SJSA1 (cell line): ENCODE measurements at regions not wholly inside any gene's neighbourhood (a gene's known extent, or its start where the extent isn't known, plus 50 kb on each side); places are given as distances from the start of the nearest gene placed in this dataset.

ENCODE experiments used
- DNase-seq, 2 experiments: peaks; one replicate each; pipeline ENCODE4 v3.0.0-alpha.2; 2015 to 2020; ENCODE audit warnings: low spot score in 2 of 2, low read depth in 1 of 2
- H3K27ac ChIP-seq: fragments of 250-450 bp; sonication (Bioruptor Pico); 2 replicates; pipeline ENCODE4 v1.5.1; 2020; ENCODE audit warnings: mild to moderate bottlenecking, moderate library complexity
- H3K27me3 ChIP-seq: fragments of 250-450 bp; sonication (Bioruptor Pico); replicated peaks from 2 replicates; pipeline ENCODE4 v1.5.1; 2020; ENCODE audit warnings: mild to moderate bottlenecking, moderate library complexity
- H3K36me3 ChIP-seq: fragments of 250-450 bp; sonication (Bioruptor Pico); 2 replicates; pipeline ENCODE4 v1.5.1; 2020; ENCODE audit warnings: mild to moderate bottlenecking
- H3K4me1 ChIP-seq: fragments of 250-450 bp; sonication (Bioruptor Pico); replicated peaks from 2 replicates; pipeline ENCODE4 v1.6.1; 2021; ENCODE audit warnings: mild to moderate bottlenecking
- H3K4me3 ChIP-seq: fragments of 250-450 bp; sonication (Bioruptor Pico); 2 replicates; pipeline ENCODE4 v1.5.1; 2020; ENCODE audit warnings: mild to moderate bottlenecking
- H3K9me3 ChIP-seq: fragments of 250-450 bp; sonication (Bioruptor Pico); replicated peaks from 2 replicates; pipeline ENCODE4 v1.5.1; 2020; ENCODE audit warnings: mild to moderate bottlenecking

DNA sequence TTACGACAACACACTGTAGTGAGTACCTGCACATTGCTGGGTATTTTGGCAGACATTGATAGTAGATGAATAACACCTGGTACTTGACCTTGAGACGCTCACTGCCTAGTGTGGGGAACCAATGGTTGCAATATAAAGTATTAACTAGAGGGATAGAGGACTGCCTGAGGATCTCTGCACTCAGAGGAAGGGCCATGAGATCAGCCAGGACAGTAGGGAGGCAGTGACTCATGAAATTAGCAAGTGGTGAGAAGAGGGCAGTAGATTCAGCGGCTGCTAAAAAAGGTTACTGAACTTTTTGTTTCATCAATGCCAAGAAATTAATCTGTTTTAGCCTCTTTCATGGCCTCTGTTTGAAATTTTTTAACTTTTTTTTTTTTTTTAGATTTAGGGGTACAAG lies 250.8 kb upstream of the TCF4 start:
- Histone ChIP-seq H3K36me3 (no peaks in the 10 kb centered on the region), H3K4me1 (peaks cover 19% of the 10 kb centered on the region), H3K27ac (no peak overlapping the region), H3K4me3 (no peak overlapping the region), H3K9me3 (0 out of 2 replicates have a peak, but pooled peaks cover 7% of the 10 kb centered on the region), H3K27me3 (no peaks in the 10 kb centered on the region)
- DNase-seq: peak in 1 of 2 experiments; percentile 31

DNA sequence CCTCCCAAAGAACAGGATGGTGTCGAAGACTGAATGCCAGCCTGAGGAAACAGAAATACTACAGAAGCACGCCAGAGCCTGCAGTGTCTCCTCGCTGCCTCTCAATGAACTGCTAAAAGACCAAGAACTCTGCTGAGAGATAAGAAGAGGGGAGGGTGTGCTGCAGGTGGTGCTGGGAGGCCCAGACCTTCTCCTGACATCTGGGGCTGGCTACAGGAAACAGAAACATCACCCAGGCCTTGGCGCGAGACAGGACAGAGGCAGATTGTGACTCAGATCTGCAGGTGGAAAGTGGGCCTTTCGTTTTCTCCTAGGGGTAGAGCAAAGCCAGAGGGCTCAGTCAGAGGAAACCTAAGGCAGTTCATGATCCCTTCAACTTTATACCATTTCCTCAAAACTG lies 250.3 kb upstream of the TCF4 start:
- Histone ChIP-seq H3K4me3 (no peak overlapping the region), H3K27ac (no peak overlapping the region), H3K27me3 (no peaks in the 10 kb centered on the region), H3K4me1 (peaks cover 24% of the 10 kb centered on the region), H3K36me3 (no peaks in the 10 kb centered on the region), H3K9me3 (0 out of 2 replicates have a peak, but pooled peaks cover 7% of the 10 kb centered on the region)
- DNase-seq: no peak

DNA sequence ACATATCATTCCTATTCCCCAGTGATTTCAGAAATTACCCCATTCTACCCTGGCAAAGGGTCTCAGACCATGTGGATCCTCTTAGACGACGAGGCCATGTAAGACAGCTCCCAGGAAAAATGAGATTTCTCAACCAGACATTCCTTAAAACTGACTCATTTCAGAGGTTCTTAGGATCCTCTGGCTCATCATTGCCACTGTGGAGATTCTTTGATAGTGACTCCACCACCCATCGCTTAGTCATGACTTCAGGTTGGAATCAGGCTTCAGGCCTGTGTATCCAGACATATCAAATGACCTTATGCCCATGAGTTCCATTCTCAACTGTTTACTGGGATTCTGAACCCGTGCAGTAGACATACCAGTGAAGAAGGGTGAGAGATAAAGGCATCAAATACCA lies 245.6 kb upstream of the TCF4 start:
- Histone ChIP-seq H3K4me1 (peaks cover 16% of the 10 kb centered on the region), H3K36me3 (no peaks in the 10 kb centered on the region), H3K27ac (peak overlapping the region; percentile 94), H3K9me3 (no peaks in the 10 kb centered on the region), H3K4me3 (no peak overlapping the region), H3K27me3 (no peaks in the 10 kb centered on the region)
- DNase-seq: peak; percentile 86 to 89

DNA sequence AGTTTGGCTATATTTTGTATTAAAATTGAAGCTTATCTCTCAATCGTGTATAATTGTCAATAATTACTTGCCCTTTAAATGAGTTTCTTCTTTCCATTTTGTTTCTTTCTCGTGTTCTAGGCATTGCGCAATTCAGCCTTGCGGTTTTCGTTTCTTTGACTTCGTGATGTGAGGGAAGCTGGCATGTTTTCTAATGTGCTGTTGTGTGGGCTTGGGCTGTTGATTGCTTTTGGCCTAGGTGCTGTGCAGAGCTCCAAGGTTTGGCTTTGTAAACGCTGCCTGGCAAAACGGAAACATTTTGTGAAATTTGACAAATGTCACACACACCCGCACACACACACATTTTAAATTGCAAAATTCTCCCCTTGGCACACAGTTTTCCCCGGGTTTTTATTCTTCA lies 242.6 kb upstream of the TCF4 start:
- no peaks in the 10 kb centered on the region for H3K27me3 ChIP-seq
- DNase-seq: no peak
- H3K4me1 ChIP-seq: peaks cover 16% of the 10 kb centered on the region

DNA sequence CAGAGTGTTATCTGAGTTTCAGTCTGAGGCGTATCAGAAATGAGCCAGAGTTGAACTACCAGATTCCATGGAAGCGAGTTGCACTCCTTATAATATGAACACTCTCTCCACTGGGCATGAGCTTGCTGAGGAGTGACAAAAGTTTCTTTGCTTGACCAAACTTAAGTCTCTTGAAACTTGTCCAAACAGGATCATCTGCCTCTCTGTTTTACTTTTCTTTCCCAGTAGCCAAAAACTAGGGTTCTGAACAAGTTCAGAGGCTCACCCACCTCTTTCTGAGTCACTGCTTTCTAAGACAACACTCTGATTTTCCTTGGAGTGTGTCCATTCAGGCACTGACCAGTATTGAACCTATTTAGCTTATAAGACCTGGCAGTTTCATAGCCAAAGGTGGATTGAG lies 233.2 kb upstream of the TCF4 start:
- no peak for DNase-seq
- Histone ChIP-seq H3K27me3 (no peaks in the 10 kb centered on the region), H3K9me3 (no peaks in the 10 kb centered on the region), H3K27ac (no peak overlapping the region), H3K4me3 (no peak overlapping the region), H3K4me1 (peaks cover 11% of the 10 kb centered on the region), H3K36me3 (no peaks in the 10 kb centered on the region)

More for the DNA sequence above, 242.6 kb upstream of the TCF4 start:
- Histone ChIP-seq H3K9me3 (no peaks in the 10 kb centered on the region), H3K27ac (no peak overlapping the region), H3K36me3 (no peaks in the 10 kb centered on the region), H3K4me3 (no peak overlapping the region)

DNA sequence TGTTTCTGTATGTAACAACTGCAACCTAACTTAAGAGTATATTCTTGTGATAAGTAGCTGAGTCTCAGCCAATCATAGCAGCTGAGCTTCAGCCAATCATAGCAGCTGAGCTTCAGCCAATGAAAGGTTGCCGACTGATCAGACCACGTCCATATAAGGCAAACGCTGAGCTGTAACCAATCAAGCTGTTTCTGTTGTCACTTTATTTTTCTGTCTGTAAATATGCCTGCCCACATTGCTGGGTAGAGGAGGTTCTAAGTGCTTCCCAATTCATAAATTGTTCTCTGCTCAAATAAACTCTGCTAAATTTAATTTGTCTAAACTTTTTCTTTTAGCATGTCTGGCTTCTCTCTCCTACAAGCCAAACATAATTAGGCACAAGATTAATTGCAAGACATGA lies 231.5 kb upstream of the TCF4 start:
- Histone ChIP-seq H3K27me3 (no peaks in the 10 kb centered on the region), H3K36me3 (no peaks in the 10 kb centered on the region), H3K27ac (no peak overlapping the region), H3K4me1 (peaks cover 11% of the 10 kb centered on the region), H3K9me3 (no peaks in the 10 kb centered on the region), H3K4me3 (no peak overlapping the region)
- no peak for DNase-seq

DNA sequence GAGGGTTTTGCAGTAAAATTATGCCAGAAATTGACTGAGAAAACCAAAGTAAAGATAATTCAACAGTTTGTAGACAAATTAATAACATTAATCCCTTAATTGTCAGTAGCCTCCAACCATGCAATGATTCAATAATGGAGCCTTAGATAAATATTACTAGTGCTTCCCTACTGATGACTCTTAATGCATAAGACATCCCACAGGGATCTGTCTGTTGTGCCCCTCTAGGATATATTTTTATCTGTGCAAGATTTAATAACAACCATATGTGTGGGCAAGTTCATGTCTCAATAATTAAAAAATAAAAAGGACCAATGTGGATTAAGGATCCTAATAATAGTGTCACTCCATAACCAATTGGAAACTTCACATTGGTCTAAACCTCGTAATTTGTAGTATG lies 230.3 kb upstream of the TCF4 start:
- H3K27ac ChIP-seq: no peak overlapping the region
- no peak for DNase-seq

DNA sequence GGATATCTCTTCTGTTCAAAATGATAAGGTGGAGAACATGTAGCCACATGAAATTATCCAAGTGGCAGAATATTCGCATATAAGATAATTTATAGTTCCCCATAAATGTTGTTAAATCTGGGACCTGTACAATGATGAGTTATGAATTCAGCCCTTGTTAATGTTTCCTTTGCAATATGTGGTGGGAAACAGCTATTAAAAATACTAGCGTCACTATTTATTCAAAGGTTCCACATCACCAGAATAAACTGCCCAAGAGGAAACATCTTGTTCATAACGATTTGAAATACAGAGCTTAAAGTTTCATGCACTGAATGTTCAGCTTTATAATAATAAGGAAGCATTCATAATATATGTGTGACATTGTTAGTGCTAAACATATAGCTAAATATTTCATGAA lies 223.9 kb upstream of the TCF4 start:
- Histone ChIP-seq H3K9me3 (no peaks in the 10 kb centered on the region), H3K27ac (no peak overlapping the region), H3K4me1 (no peaks in the 10 kb centered on the region)

More for the DNA sequence above, 230.3 kb upstream of the TCF4 start:
- Histone ChIP-seq H3K27me3 (no peaks in the 10 kb centered on the region), H3K4me3 (no peak overlapping the region), H3K9me3 (no peaks in the 10 kb centered on the region), H3K4me1 (peaks cover 11% of the 10 kb centered on the region), H3K36me3 (no peaks in the 10 kb centered on the region)

DNA sequence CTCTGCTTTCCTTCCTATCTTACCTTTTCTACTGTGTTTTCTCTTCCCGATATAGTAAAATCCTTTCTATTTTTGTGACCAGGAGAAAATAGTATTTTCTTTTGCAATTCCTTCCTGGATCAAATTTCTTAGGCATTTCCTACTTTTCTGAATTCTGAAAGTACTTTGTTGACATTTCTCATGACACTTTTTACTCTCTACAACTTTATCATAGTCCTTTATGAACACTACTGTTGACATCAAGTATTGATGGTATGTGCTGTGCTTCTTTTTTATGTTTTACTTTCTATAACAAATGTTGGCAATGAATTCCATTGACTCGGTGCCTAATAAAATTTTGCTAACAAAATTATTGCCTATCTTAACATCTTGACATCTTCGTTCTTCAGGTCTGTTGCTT lies 217.7 kb upstream of the TCF4 start:
- Histone ChIP-seq H3K36me3 (no peaks in the 10 kb centered on the region), H3K4me3 (no peak overlapping the region), H3K27me3 (no peaks in the 10 kb centered on the region), H3K9me3 (no peaks in the 10 kb centered on the region), H3K4me1 (no peaks in the 10 kb centered on the region), H3K27ac (no peak overlapping the region)
- no peak for DNase-seq

More for the DNA sequence above, 223.9 kb upstream of the TCF4 start:
- no peaks in the 10 kb centered on the region for H3K27me3 ChIP-seq
- no peaks in the 10 kb centered on the region for H3K36me3 ChIP-seq
- no peak overlapping the region for H3K4me3 ChIP-seq
- no peak for DNase-seq

DNA sequence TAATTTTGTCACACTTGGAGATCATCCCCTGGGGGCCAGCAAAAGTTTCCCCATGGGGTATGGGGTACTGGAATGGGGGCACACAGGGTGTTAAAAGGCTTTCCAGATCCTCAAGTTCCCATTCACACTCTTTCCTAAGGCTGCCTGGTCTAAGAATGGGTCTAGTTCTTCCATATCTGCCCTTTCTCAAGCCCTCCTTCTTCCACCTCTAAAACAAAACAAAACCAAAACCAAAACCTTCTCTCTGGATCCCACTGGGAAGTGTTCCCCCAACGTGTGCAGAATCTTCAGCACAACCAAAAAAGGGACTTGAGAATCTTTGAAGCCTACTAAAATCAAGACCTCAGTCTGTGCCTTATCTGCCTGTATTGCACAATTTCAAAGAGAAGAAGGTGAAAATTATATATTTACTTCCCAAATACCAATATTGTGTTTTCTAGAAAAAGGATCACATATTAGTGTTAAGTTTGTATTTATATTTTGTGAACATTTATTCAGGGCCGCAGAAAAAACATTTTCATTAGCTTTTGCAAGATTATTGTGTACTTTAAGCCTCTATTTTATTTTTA lies 207.2 kb upstream of the TCF4 start:
- H3K27ac ChIP-seq: peak overlapping the region; percentile 62
- H3K4me1 ChIP-seq: peaks cover 28% of the 10 kb centered on the region
- no peak overlapping the region for H3K4me3 ChIP-seq
- no peak for DNase-seq
- no peaks in the 10 kb centered on the region for H3K9me3 ChIP-seq
- no peaks in the 10 kb centered on the region for H3K36me3 ChIP-seq
- H3K27me3 ChIP-seq: no peaks in the 10 kb centered on the region

DNA sequence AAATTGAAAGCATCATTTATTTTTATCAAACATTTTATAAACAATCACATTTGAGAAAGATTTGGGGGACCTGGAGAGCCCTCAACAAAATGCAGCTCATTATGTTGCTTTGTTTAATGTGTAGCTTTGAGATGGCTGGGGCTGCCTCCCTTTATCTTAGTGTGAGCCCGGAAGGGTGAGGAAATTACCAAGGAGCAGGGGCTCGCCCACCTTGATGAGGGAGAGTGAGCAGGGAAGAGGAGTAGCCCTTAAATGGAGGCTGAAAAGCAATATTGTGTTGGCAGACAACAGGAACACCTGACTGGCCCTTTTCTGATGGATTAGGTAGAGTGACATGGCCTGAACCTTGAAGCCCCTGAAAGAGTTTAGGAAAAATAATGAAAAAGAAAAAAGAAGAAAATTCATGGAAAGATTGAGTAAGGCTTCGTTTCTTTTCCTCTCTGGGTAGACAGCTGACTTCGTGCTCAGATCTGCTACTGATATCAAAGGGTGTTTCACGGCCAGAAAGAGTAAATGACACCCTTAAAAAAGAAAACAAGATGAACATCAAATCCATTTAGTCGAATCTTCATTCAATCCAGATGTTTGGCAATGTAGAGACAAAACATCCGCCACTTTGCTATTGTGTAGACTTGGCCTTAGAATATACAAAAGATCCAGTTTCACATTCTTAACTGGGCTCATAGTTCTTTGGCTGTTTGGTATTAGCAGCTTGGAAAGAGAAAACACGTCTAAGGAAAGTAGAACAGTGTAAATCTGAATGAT lies 206.5 kb upstream of the TCF4 start:
- Histone ChIP-seq H3K4me3 (no peak overlapping the region), H3K9me3 (no peaks in the 10 kb centered on the region), H3K4me1 (peaks cover 35% of the 10 kb centered on the region), H3K27me3 (no peaks in the 10 kb centered on the region), H3K36me3 (no peaks in the 10 kb centered on the region), H3K27ac (peak overlapping the region; percentile 62)
- DNase-seq: peak in 1 of 2 experiments; percentile 70

DNA sequence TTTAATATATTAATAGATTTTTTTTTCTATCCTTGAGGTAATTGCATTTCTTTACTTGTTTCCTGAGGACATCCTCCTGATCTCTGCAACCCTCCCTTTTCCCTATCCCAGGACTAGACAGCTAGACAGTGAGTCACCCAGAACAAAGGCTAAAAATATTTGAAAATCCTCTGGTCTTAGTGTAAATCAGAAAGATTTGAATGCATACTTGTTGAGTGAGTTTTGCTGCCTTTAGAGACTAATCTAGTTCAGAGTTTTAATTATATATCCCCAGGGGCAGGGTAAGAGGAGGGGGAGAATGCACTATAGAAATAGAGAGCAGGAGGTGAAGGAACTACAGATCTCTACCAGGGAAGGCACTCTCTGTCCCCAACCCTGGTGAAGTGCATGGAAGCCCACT lies 202.3 kb upstream of the TCF4 start:
- Histone ChIP-seq H3K4me1 (peaks cover 38% of the 10 kb centered on the region), H3K36me3 (no peaks in the 10 kb centered on the region), H3K27ac (peak overlapping the region; percentile 94), H3K4me3 (no peak overlapping the region), H3K27me3 (no peaks in the 10 kb centered on the region), H3K9me3 (no peaks in the 10 kb centered on the region)
- DNase-seq: peak; percentile 70 to 92

DNA sequence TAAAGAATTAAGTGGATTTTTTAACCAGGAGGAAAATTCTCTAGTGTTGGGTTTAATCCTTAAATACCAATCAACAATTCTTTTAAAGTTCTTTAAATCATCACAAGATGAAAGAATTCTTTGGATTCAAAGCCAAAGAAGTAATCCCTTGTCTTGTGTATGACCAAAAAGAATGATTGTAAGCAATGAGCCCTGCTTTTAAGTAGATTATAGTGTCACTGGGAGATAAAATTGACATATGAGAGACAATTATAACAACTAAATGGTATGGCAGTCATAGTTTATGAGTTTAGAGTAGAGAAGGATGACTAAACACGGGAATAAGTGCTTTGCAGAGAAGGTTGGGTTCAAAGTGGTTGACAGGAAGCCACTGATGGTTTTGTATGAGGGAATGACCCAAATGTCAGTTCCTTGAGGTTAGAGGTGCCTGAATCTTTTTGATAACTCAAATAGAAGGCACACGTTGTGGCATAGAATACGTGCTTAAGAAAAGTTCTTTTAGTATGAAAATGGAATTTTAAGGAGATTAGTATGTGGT lies 199.6 kb upstream of the TCF4 start:
- H3K4me1 ChIP-seq: peaks cover 22% of the 10 kb centered on the region
- no peak overlapping the region for H3K4me3 ChIP-seq
- H3K9me3 ChIP-seq: no peaks in the 10 kb centered on the region

DNA sequence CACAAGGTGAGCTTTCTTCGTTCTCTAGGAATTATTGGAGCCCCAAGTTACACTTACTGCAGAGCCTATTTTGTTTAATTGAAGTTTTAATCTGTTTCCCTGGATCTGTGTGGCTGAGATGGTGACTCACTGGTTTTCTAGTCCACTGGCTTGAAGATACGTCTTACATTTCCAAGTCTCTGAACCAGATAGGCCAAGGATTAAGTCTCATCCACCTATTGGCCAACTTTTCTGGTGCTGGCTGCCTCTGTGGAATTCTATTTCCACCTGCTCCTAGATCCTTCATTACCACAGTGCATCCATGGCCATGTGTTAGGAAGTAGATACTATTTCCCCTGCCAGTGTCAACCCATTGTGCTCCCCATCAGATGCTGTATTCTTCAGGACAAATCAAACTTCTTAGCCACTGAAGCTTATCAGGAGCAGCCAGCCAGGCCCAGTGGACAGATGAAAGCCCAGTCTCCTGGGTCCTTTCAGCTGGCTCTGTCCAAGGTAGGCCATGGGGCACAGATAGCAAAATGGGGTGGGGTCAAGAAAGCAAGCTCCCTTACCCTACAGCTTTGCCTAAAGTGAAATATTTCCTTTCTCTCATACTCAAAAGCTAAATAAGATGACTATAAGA lies 198.8 kb upstream of the TCF4 start:
- no peak overlapping the region for H3K4me3 ChIP-seq
- peaks cover 22% of the 10 kb centered on the region for H3K4me1 ChIP-seq
- H3K9me3 ChIP-seq: no peaks in the 10 kb centered on the region
- H3K36me3 ChIP-seq: no peaks in the 10 kb centered on the region
- no peaks in the 10 kb centered on the region for H3K27me3 ChIP-seq
- no peak for DNase-seq
- H3K27ac ChIP-seq: no peak overlapping the region

More for the DNA sequence above, 199.6 kb upstream of the TCF4 start:
- Histone ChIP-seq H3K36me3 (no peaks in the 10 kb centered on the region), H3K27me3 (no peaks in the 10 kb centered on the region), H3K27ac (no peak overlapping the region)
- no peak for DNase-seq
